ENCODE measurements at regions not wholly inside any gene's neighbourhood (a gene's known extent, or its start where the extent isn't known, plus 50 kb on each side); places are given as distances from the start of the nearest gene placed in this dataset.

GRCh38 chr18:57223144-57223870 is 76.4 kb downstream of the BOD1L2 start:
- no peaks in the 10 kb centered on the region for H3K27me3 ChIP-seq (ENCODE audit: control insufficient read depth, insufficient read depth, low read length)
- no peaks in the 10 kb centered on the region for H3K36me3 ChIP-seq (replicated peaks; ENCODE audit: control insufficient read depth, insufficient read depth, low read length)
- peak; percentile 26 for DNase-seq
- no peak overlapping the region for H3K4me3 ChIP-seq (ENCODE audit: insufficient read depth, low read depth, low read length)

- no peak for DNase-seq
- no peaks in the 10 kb centered on the region for H3K36me3 ChIP-seq (replicated peaks; ENCODE audit: control insufficient read depth, insufficient read depth, low read length)
- no peaks in the 10 kb centered on the region for H3K27me3 ChIP-seq (ENCODE audit: control insufficient read depth, insufficient read depth, low read length)
- no peak overlapping the region for H3K4me3 ChIP-seq (ENCODE audit: insufficient read depth, low read depth, low read length)
Measured at GRCh38 chr18:57230861-57231585, 84.1 kb downstream of the BOD1L2 start.

DNA sequence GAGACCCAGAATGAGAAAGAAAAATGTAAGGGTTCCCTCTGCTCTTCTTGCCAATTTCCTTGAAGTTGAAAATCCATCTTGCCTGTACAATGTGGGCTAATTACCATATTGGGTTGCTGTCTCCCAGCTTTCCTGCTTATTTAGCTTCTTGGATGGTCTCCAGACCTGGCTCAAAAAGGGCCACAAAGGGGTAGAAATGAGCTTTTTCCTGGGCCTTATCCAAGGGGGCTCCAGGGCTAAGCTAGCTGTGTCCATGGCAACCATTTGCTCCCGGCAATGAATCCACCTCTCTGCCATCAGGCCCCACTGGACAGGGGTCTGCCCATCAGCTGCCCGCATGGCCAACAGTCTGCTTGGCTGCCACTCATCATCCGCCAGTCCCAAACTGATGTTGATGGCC is 85.0 kb downstream of the BOD1L2 start:
- Histone ChIP-seq H3K27me3 (ENCODE audit: control insufficient read depth, insufficient read depth, low read length) (no peaks in the 10 kb centered on the region), H3K36me3 (replicated peaks; ENCODE audit: control insufficient read depth, insufficient read depth, low read length) (no peaks in the 10 kb centered on the region), H3K4me3 (ENCODE audit: insufficient read depth, low read depth, low read length) (no peak overlapping the region)
- no peak for DNase-seq

DNA sequence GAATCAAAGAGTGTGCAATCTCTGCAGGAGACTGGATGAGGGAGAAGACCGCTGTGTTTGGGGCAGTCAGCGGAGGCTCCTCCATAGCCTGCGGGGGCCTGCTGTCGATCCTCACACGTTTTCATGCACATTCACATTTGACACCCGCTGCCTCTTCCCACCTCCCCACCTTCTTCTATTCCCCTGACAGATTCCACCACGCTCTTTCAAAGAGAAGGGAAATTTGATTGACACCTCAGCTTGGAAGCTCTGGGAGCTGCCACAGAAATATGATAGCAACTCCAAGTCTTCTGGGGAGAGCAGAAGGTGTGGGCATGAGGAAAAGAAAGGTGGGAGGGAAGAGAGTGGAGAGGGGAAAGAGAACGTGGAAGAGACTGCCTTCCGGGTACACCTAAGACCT is 87.5 kb downstream of the BOD1L2 start:
- no peaks in the 10 kb centered on the region for H3K36me3 ChIP-seq (replicated peaks; ENCODE audit: control insufficient read depth, insufficient read depth, low read length)
- H3K27me3 ChIP-seq (ENCODE audit: control insufficient read depth, insufficient read depth, low read length): no peaks in the 10 kb centered on the region
- DNase-seq: no peak
- H3K4me3 ChIP-seq (ENCODE audit: insufficient read depth, low read depth, low read length): no peak overlapping the region

DNA sequence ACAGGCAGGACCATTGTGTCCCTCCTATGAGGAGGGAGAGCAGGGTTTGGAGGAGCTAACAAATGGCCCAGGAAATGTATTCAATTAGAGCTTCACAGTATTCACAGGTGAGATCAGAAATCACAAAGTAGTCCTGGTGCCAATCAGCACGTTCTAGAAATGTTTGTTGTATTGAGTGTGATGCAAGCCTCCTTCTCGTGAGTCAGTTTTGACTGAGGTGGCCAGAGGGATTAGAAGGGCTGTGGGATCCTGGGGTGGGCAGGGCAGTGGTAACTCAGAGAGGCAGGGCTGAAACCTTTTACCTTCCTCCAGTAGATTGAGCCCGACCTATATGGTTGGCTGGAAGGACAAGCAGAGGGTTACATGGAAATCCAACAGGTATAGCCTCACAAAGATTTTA is 95.0 kb downstream of the BOD1L2 start:
- Histone ChIP-seq H3K4me3 (ENCODE audit: insufficient read depth, low read depth, low read length) (no peak overlapping the region), H3K36me3 (replicated peaks; ENCODE audit: control insufficient read depth, insufficient read depth, low read length) (no peaks in the 10 kb centered on the region), H3K27me3 (ENCODE audit: control insufficient read depth, insufficient read depth, low read length) (no peaks in the 10 kb centered on the region)
- DNase-seq: no peak

- H3K36me3 ChIP-seq (replicated peaks; ENCODE audit: control insufficient read depth, insufficient read depth, low read length): no peaks in the 10 kb centered on the region
- DNase-seq: no peak
- no peaks in the 10 kb centered on the region for H3K27me3 ChIP-seq (ENCODE audit: control insufficient read depth, insufficient read depth, low read length)
- H3K4me3 ChIP-seq (ENCODE audit: insufficient read depth, low read depth, low read length): no peak overlapping the region
Measured at GRCh38 chr18:57242285-57242684, 95.4 kb downstream of the BOD1L2 start.

DNA sequence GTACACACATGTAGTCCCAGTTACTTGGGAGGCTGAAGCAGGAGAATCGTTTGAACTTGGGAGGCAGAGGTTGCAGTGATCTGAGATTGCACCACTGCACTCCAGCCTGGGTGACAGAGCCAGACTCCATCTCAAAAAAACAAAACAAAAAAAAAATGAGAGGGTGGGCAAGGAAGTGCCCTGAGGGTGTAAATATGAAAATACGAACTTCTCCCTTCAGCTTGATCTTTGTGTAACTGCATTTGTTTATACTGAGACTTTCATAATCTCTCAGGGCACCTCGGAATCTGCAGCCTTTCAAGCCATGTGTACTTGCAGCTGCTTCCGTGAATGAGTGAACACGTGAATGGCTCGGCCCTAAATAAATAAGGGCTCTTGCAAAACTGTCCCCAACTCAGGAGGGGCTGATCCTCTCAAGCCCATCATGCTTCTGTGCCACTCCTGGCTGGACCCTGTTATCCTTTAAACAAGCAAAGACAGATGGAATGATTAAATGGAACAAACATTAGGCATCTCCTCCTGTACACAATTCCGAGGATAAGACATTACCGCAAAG is 96.8 kb downstream of the BOD1L2 start:
- no peaks in the 10 kb centered on the region for H3K36me3 ChIP-seq (replicated peaks; ENCODE audit: control insufficient read depth, insufficient read depth, low read length)

DNA sequence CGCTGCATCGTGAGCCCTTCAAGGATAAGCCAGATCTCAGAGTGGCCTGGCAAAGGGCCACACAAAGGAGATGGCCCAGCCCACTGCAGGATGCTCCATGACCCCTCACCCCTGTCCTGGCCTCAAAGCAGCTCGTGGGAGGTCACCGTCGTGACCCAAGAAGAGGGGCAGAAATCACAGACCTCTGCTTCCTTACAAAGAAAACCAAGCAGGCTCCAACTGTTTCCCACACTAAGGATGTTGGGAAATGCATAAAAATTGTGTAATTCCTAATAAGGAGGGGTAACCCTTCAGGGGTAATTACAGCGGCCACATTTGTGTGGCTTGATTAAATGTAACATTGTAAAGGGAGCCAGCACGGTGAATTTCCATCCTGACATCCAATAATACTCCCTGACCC is 102.3 kb downstream of the BOD1L2 start:
- Histone ChIP-seq H3K27me3 (ENCODE audit: control insufficient read depth, insufficient read depth, low read length) (no peaks in the 10 kb centered on the region), H3K4me3 (ENCODE audit: insufficient read depth, low read depth, low read length) (no peak overlapping the region), H3K36me3 (replicated peaks; ENCODE audit: control insufficient read depth, insufficient read depth, low read length) (no peaks in the 10 kb centered on the region)
- DNase-seq: no peak

More for the DNA sequence above, 96.8 kb downstream of the BOD1L2 start:
- H3K4me3 ChIP-seq (ENCODE audit: insufficient read depth, low read depth, low read length): no peak overlapping the region
- no peaks in the 10 kb centered on the region for H3K27me3 ChIP-seq (ENCODE audit: control insufficient read depth, insufficient read depth, low read length)
- DNase-seq: no peak

GRCh38 chr18:57249883-57250282 is 102.5 kb upstream of the ST8SIA3 start:
- H3K4me3 ChIP-seq (ENCODE audit: insufficient read depth, low read depth, low read length): no peak overlapping the region
- no peak for DNase-seq
- no peaks in the 10 kb centered on the region for H3K36me3 ChIP-seq (replicated peaks; ENCODE audit: control insufficient read depth, insufficient read depth, low read length)
- no peaks in the 10 kb centered on the region for H3K27me3 ChIP-seq (ENCODE audit: control insufficient read depth, insufficient read depth, low read length)

- Histone ChIP-seq H3K36me3 (replicated peaks; ENCODE audit: control insufficient read depth, insufficient read depth, low read length) (no peaks in the 10 kb centered on the region), H3K4me3 (ENCODE audit: insufficient read depth, low read depth, low read length) (no peak overlapping the region), H3K27me3 (ENCODE audit: control insufficient read depth, insufficient read depth, low read length) (no peaks in the 10 kb centered on the region)
- no peak for DNase-seq
Measured at GRCh38 chr18:57251747-57252146, 100.6 kb upstream of the ST8SIA3 start.

DNA sequence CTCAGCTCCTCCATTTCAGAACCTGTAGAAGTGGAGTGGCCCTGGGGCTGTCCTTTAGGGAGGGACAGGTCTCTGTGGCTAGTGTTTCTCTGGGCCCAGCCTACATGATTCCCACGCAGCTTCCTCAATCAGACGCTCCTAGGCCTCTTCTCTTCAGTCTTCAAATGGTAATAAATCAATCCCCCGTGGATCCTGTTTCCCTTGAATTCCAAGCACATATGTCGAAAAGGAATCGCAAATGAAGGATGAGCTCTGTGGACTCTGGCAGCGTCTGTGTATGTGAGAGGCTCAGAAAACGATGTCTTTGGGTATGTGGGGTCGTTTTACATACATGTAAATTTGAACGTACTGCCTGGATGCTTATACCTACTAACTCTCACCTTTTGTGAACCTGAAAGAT is 98.5 kb upstream of the ST8SIA3 start:
- H3K27me3 ChIP-seq (ENCODE audit: control insufficient read depth, insufficient read depth, low read length): no peaks in the 10 kb centered on the region
- DNase-seq: no peak
- no peaks in the 10 kb centered on the region for H3K36me3 ChIP-seq (replicated peaks; ENCODE audit: control insufficient read depth, insufficient read depth, low read length)
- no peak overlapping the region for H3K4me3 ChIP-seq (ENCODE audit: insufficient read depth, low read depth, low read length)

- H3K4me3 ChIP-seq (ENCODE audit: insufficient read depth, low read depth, low read length): no peak overlapping the region
- DNase-seq: no peak
- no peaks in the 10 kb centered on the region for H3K27me3 ChIP-seq (ENCODE audit: control insufficient read depth, insufficient read depth, low read length)
- H3K36me3 ChIP-seq (replicated peaks; ENCODE audit: control insufficient read depth, insufficient read depth, low read length): no peaks in the 10 kb centered on the region
Measured at GRCh38 chr18:57258131-57258777, 94.1 kb upstream of the ST8SIA3 start.

- Histone ChIP-seq H3K36me3 (replicated peaks; ENCODE audit: control insufficient read depth, insufficient read depth, low read length) (no peaks in the 10 kb centered on the region), H3K27me3 (ENCODE audit: control insufficient read depth, insufficient read depth, low read length) (no peaks in the 10 kb centered on the region), H3K4me3 (ENCODE audit: insufficient read depth, low read depth, low read length) (no peak overlapping the region)
- no peak for DNase-seq
Measured at GRCh38 chr18:57267368-57267925, 84.9 kb upstream of the ST8SIA3 start.

DNA sequence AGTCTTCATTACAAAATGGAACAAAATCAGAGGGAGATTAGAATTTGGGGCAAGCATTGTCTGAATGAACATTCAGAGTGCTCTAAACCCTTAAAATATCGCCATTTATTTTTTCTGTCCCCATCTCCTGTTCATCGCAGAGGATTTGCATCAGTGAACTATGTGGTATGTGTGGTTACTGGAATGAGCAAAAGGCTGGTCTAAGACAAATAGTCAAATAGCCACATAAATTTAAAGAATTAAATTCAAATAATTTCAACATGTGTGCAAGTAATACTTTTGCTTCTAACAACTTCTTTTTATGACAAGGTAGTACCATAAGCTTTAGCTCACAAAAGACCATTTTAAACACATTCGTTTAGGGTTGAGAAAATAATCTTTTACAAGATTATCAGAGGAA is 82.6 kb upstream of the ST8SIA3 start:
- Histone ChIP-seq H3K27me3 (ENCODE audit: control insufficient read depth, insufficient read depth, low read length) (no peaks in the 10 kb centered on the region), H3K4me3 (ENCODE audit: insufficient read depth, low read depth, low read length) (no peak overlapping the region), H3K36me3 (replicated peaks; ENCODE audit: control insufficient read depth, insufficient read depth, low read length) (no peaks in the 10 kb centered on the region)
- no peak for DNase-seq

Measured in H7 (cell line).